ENCODE measurements at regions not wholly inside any gene's neighbourhood (a gene's known extent, or its start where the extent isn't known, plus 50 kb on each side); places are given as distances from the start of the nearest gene placed in this dataset.

DNA sequence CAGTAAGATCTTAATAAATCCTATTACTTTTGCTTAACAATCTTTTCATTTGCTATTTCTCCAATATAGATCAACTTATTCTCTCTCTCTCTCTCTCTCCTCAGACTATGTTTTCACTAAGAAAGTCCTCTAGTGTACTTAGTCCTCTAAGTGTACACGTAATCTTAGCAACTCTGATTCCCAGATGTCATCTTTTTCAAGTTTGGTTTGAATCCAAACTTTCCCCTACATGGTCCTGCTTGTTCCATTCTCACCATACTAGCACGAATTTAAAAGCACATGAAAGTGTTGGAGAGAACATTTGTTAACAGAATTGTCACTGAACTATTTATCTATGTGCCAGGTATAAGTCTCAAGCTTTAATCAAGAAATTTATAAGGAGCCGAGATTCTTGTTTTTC is 202.9 kb downstream of the SPRY2 start:
- TF ChIP-seq Cebpa-rat (IDR thresholded peaks at IDR 0.05) = no peak
- Histone ChIP-seq H3K36me3 (no peaks in the 10 kb centered on the region), H3K4me2 (no peak overlapping the region), H3K27me3 (no peaks in the 10 kb centered on the region), H3K4me1 (peaks cover 10 to 13% (median 11%) of the 10 kb centered on the region in 10 experiments), H3K27ac (no peak overlapping the region), H4K20me1 (no peaks in the 10 kb centered on the region), H3K4me3 (no peak overlapping the region), H3K9me3 (replicated peaks in 1 of 11) (no peaks in the 10 kb centered on the region), H3K9ac (no peak overlapping the region)

DNA sequence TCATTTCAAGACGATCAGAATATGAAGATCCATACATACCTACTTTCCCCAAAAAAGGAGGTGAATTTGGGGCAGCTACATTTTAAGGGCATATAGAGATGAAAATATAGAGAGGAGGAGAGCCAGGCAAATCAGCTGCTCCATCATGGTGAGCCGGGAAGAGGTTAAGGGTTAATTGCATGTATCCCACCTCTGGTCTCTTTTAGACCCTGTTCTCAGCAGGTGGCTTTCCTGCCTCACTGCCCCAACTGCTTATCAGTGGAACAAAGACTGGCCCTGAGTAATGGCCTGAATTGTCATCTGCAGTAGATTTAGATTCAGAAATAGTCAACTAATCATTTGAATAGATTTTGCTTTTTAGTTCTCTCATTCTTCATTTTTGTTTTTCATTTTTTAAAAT is 206.6 kb downstream of the SPRY2 start:
- Histone ChIP-seq H3K4me2 (no peak overlapping the region; a peak in 2 of 22 replicates), H4K20me1 (no peaks in the 10 kb centered on the region), H3K27me3 (no peaks in the 10 kb centered on the region), H3K4me1 (peaks cover 24 to 31% (median 26%) of the 10 kb centered on the region in 10 experiments), H3K9ac (no peak overlapping the region), H3K27ac (no peak overlapping the region), H3K4me3 (no peak overlapping the region), H3K9me3 (replicated peaks in 1 of 11) (no peaks in the 10 kb centered on the region), H3K36me3 (no peaks in the 10 kb centered on the region)
- no peak for TF ChIP-seq Cebpa-rat (IDR thresholded peaks at IDR 0.05)

DNA sequence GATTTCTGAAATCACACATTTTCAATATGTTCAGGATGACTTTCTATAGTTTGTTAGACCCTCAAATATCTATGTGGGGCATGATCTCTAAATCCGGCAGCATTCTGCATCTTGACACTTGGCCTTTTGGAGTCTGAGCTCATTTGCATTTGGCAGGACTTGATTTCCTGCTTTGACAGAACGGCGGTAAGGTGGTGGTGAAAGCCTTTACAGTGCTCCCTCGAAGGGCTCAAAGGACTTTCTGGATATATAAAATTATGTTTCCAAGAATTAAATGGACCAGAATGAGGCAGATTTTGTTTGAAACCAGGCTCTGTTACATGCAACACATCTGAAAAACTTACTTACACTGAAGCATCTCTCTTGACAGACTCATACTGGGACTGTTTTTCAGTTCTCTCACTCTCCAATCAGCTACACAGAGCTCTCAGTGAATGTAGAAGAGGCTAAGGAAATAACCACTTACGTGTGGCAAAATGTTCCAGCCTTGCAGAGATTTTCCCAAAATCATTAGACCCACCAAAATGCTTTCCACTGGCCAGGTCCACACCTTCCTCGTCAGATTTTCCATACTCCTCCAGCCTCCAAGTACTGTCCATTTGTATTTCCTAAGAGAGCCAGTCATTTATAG is 207.2 kb downstream of the SPRY2 start:
- Histone ChIP-seq H3K4me1 (peaks cover 24 to 31% (median 26%) of the 10 kb centered on the region in 10 experiments), H3K27ac (no peak overlapping the region), H3K27me3 (no peaks in the 10 kb centered on the region), H3K9me3 (replicated peaks in 1 of 11) (no peaks in the 10 kb centered on the region), H3K36me3 (no peaks in the 10 kb centered on the region), H3K9ac (no peak overlapping the region; a peak in 1 of 22 replicates), H3K4me2 (peak overlapping the region; percentile 49 to 76 (median 60)), H4K20me1 (no peaks in the 10 kb centered on the region), H3K4me3 (no peak overlapping the region)
- TF ChIP-seq Cebpa-rat (IDR thresholded peaks at IDR 0.05) = no peak

DNA sequence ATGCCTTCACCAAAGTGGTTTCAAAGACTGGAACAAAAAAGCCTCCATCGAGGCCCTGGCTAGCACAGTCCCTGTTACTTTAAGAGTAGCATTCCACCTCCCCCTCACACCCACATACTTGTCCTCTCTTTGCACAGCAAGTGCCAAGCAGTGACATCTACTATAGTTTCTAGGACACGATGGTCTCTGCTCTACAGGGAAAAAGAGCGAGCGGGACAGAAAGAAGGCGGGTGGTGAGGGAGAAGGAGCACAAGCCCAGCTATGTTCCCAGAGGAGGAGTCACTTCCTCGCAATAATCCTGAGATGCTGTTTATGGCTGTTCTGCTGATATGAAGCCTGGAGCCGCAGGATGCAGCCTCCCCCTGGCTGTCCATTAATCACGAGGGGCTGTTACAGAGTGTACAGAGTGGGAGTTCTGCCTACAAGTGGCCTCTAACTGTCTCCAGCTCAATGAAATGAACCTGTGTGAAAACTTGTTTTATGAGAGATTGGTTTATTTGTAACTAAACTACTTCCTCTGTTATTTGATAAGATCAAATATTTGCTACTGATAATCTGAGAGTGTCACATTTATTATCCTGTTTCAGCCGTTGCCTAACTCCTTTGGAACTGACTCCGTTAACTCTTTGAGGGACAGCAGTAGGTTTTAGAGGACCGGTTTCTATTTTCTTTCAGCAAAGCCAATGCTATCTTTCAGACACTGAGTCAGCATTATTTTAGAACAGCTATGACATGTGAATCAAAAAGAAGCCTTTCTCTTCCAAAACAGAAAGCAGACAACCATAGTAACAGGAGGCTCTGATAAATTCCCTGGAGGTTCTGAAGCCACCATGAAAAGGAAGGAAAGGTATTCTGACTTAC is 208.0 kb downstream of the SPRY2 start:
- Histone ChIP-seq H3K36me3 (no peaks in the 10 kb centered on the region), H3K9me3 (replicated peaks in 1 of 11) (no peaks in the 10 kb centered on the region), H3K9ac (peak overlapping the region in 1 of 11 experiments; percentile 3; a peak in 2 of 22 replicates), H3K4me2 (peak overlapping the region; percentile 49 to 76 (median 60)), H4K20me1 (no peaks in the 10 kb centered on the region), H3K4me3 (no peak overlapping the region), H3K27ac (peak overlapping the region in 6 of 11 experiments; percentile 5 to 38 (median 24); a peak in 5 of 22 replicates), H3K4me1 (peaks cover 24 to 31% (median 26%) of the 10 kb centered on the region in 10 experiments), H3K27me3 (no peaks in the 10 kb centered on the region)
- TF ChIP-seq Cebpa-rat (IDR thresholded peaks at IDR 0.05) = no peak

DNA sequence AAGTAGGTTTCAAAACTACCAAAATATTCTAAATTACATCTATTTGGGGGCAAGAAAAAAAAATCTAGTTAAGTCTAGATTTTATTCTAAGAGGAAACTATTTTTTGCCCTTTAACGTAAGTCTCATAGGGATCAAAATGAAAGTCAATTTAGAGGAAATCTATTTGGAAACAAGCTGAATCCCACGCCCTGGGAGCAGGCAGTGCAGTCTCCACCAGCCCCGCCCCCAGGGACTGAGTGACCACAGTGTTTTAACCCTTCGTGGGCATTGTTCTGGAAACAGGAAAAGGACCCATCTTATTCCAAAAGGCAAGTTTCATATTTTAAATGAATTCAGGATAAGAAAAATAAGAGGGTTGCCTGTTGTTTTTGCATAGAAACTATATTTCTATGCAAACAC is 209.7 kb downstream of the SPRY2 start:
- Histone ChIP-seq H3K4me3 (no peak overlapping the region; a peak in 1 of 20 replicates), H3K27ac (no peak overlapping the region), H3K9me3 (replicated peaks in 1 of 11) (no peaks in the 10 kb centered on the region), H4K20me1 (no peaks in the 10 kb centered on the region), H3K36me3 (no peaks in the 10 kb centered on the region), H3K4me1 (peaks cover 24 to 31% (median 27%) of the 10 kb centered on the region in 10 experiments), H3K4me2 (peak overlapping the region; percentile 22 to 75 (median 56); a peak in 19 of 22 replicates), H3K27me3 (no peaks in the 10 kb centered on the region), H3K9ac (no peak overlapping the region)
- TF ChIP-seq Cebpa-rat (IDR thresholded peaks at IDR 0.05) = no peak

DNA sequence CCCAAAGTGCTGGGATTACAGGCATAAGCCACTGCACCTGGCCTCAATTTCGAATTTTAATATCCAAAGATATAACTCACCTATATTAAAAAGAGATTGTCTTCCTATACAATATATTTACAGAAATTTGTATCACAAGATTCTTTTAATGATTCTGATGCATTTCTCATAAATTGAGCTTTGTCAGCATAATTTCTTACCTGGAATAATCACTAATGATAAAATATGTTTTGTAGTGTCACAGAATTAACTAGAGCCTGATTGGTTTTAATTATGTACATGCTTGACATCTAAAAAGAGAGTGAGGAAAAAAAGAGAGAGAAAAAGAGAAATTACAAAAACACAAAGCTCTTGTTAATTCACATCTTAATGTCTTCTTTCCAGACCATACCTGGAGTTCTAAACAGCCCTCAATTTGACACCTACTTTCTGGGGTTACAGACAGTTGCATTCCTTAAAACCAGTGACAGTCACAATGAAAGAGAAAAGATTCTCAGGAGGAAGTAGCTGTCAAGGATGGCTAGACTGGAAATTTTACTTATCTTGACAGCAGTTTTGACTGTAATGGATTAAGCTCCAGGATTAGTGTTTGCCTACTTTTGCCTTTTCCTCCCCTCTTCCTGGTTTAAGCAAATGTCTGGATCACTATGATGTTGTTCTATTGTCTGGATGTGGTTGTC is 214.4 kb downstream of the SPRY2 start:
- no peak overlapping the region for H3K9ac ChIP-seq
- no peak overlapping the region for H3K4me2 ChIP-seq
- no peaks in the 10 kb centered on the region for H3K36me3 ChIP-seq
- H3K4me1 ChIP-seq = peaks cover 5 to 11% (median 7%) of the 10 kb centered on the region in 10 experiments; a peak in 17 of 20 replicates
- H4K20me1 ChIP-seq = no peaks in the 10 kb centered on the region
- no peak overlapping the region for H3K4me3 ChIP-seq
- no peak overlapping the region for H3K27ac ChIP-seq
- no peaks in the 10 kb centered on the region for H3K27me3 ChIP-seq
- TF ChIP-seq Cebpa-rat (IDR thresholded peaks at IDR 0.05) = no peak
- H3K9me3 ChIP-seq (replicated peaks in 1 of 11) = no peaks in the 10 kb centered on the region

DNA sequence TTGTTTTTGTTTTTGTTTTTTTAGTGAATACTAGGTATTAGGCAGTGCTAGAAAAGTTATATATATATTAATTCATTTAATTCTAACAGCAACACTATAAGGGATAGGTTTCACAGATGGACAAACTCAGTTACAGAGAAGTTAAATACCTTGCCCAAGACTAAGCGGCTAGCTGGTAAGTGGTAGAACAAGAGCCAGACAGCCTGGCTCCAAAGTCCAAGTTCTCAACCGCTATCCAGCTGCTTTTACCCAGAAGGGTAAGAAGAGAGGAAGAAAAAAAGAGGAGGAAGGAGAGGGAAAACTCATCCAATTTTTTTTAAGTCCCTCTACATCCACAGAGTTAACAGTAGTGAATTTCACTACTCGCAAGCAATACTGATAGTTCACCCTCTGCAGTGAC is 217.0 kb downstream of the SPRY2 start:
- H3K4me2 ChIP-seq = no peak overlapping the region
- no peak for TF ChIP-seq Cebpa-rat (IDR thresholded peaks at IDR 0.05)

DNA sequence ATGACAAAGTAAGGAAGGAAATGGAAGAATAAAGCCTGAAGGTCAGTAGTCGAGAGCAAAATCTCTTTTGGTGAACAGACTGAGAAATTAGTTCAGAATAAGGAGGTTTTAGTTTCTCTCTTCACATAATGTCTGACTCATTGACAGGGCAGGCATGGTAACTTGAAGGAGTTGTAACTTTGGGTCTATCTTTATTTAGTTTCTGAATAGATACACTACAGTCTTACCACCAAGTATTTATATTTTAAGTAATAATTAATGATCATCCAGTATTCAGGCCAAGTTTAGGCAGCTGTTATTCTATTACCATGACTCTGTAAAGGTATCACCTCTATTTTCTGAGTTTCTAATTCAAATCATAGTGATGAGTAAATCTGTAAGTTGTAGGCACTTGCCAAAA is 219.9 kb downstream of the SPRY2 start:
- Histone ChIP-seq H3K36me3 (no peaks in the 10 kb centered on the region), H3K4me3 (no peak overlapping the region), H3K4me1 (no peaks in the 10 kb centered on the region), H4K20me1 (no peaks in the 10 kb centered on the region), H3K9ac (no peak overlapping the region), H3K4me2 (no peak overlapping the region), H3K9me3 (replicated peaks in 1 of 11) (no peaks in the 10 kb centered on the region), H3K27me3 (no peaks in the 10 kb centered on the region), H3K27ac (no peak overlapping the region)
- no peak for TF ChIP-seq Cebpa-rat (IDR thresholded peaks at IDR 0.05)

More for the DNA sequence above, 217.0 kb downstream of the SPRY2 start:
- Histone ChIP-seq H4K20me1 (no peaks in the 10 kb centered on the region), H3K27me3 (no peaks in the 10 kb centered on the region), H3K4me1 (0 out of 20 replicates have a peak, but pooled peaks cover 0 to 4% (median 0%) of the 10 kb centered on the region in 10 experiments), H3K9me3 (replicated peaks in 1 of 11) (no peaks in the 10 kb centered on the region), H3K4me3 (no peak overlapping the region), H3K9ac (no peak overlapping the region), H3K36me3 (no peaks in the 10 kb centered on the region), H3K27ac (no peak overlapping the region)

DNA sequence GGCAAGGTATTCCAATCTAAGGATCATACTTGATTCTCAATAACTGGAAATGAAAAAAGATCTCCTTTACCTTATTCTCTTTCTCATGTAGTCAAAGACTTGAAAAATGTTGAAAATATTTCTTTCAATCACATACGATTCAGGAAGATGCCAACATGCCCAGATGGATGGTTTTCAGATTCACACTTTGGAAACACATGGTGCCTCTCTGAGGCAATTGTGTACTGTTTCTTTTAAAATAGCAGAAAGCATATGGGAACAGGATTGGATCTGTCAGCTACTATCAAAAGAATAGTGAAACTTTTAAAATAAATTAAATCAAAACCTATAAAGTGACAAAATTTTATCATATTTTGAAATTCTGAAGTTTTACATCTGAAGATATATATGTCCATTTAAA is 222.4 kb downstream of the SPRY2 start:
- H3K4me1 ChIP-seq = no peaks in the 10 kb centered on the region
- no peaks in the 10 kb centered on the region for H3K9me3 ChIP-seq (replicated peaks in 1 of 11)
- H4K20me1 ChIP-seq = no peaks in the 10 kb centered on the region
- no peak overlapping the region for H3K4me2 ChIP-seq
- no peak overlapping the region for H3K9ac ChIP-seq
- no peaks in the 10 kb centered on the region for H3K27me3 ChIP-seq
- H3K4me3 ChIP-seq = no peak overlapping the region
- no peak overlapping the region for H3K27ac ChIP-seq
- H3K36me3 ChIP-seq = no peaks in the 10 kb centered on the region
- TF ChIP-seq Cebpa-rat (IDR thresholded peaks at IDR 0.05) = no peak

All from BLaER1 treated with 17β-estradiol and CSF1 and Interleukin-3, amounts not matched to agents 10 nM and 100 nM (cell line).